Neural cell (in vitro differentiated cells): ENCODE measurements at regions not wholly inside any gene's neighbourhood (a gene's known extent, or its start where the extent isn't known, plus 50 kb on each side); places are given as distances from the start of the nearest gene placed in this dataset.

Experiments
- CTCF ChIP-seq: fragments of 450-650 bp; IDR thresholded peaks from 2 replicates; pipeline ENCODE4 v1.5.1; 2014; ENCODE audit warnings: antibody characterized with exemption, mild to moderate bottlenecking, moderate library complexity; ENCODE audit not compliant: poor library complexity, severe bottlenecking
- EP300 ChIP-seq: fragments of 450-650 bp; conservative IDR thresholded peaks from 2 replicates; pipeline ENCODE4 v1.6.1; 2014; ENCODE audit warnings: antibody characterized with exemption, mild to moderate bottlenecking, moderate library complexity; ENCODE audit not compliant: poor library complexity, severe bottlenecking
- EZH2 ChIP-seq: fragments of 200-600, 300-800 bp; shearing (Covaris generic), sonication (generic); IDR thresholded peaks from 2 replicates; pipeline ENCODE4 v1.6.1; 2014; ENCODE audit warnings: antibody characterized with exemption, low read length, borderline replicate concordance, mild to moderate bottlenecking; ENCODE audit not compliant: insufficient read depth, poor library complexity, severe bottlenecking
- POLR2AphosphoS5 ChIP-seq: IDR thresholded peaks from 2 replicates; pipeline ENCODE4 v1.6.1; 2012
- RAD21 ChIP-seq: fragments of 450-650 bp; conservative IDR thresholded peaks from 2 replicates; pipeline ENCODE4 v1.6.1; 2014; ENCODE audit warnings: antibody characterized with exemption, mild to moderate bottlenecking, moderate library complexity
- REST ChIP-seq: IDR thresholded peaks from 2 replicates; pipeline ENCODE4 v1.6.1; 2012; ENCODE audit warnings: borderline replicate concordance
- SMC3 ChIP-seq: fragments of 450-650 bp; conservative IDR thresholded peaks from 2 replicates; pipeline ENCODE4 v1.6.1; 2014; ENCODE audit warnings: antibody characterized with exemption, mild to moderate bottlenecking, moderate library complexity; ENCODE audit not compliant: poor library complexity
- TAF1 ChIP-seq: IDR thresholded peaks from 2 replicates; pipeline ENCODE4 v1.6.1; 2012; ENCODE audit warnings: low read depth

- TF ChIP-seq CTCF (no peak), SMC3 (no peak), POLR2AphosphoS5 (no peak), TAF1 (no peak), EP300 (no peak), EZH2 (no peak), RAD21 (no peak), REST (no peak)
Observed at GRCh38 chr3:182045736-182046135, 334.0 kb downstream of the SOX2 start.
